ENCODE measurements at regions not wholly inside any gene's neighbourhood (a gene's known extent, or its start where the extent isn't known, plus 50 kb on each side); places are given as distances from the start of the nearest gene placed in this dataset.
"Not testable (repeated sequence)": the region's sequence is repeated elsewhere in the genome, so short reads cannot be mapped to it uniquely, and the experiment has no call there.

- Histone ChIP-seq H3K4me3 (no peak overlapping the region), H3K36me3 (ENCODE audit: low read depth) (no peaks in the 10 kb centered on the region), H3K9me3 (peaks cover 12% of the 10 kb centered on the region), H3K4me1 (ENCODE audit: low read depth) (no peaks in the 10 kb centered on the region)
- TF ChIP-seq CTCF (IDR thresholded peaks at IDR 0.05) = no peak
- no peak for ATAC-seq
- no peak for DNase-seq
- intact Hi-C loops (cut with DNase I, micrococcal nuclease) = no loop called here
These were observed 1679.4 kb downstream of the OTOL1 start for GRCh38 chr3:163175970-163176369.

GRCh38 chr3:163172513-163172912, 1675.9 kb downstream of the OTOL1 start:
- ATAC-seq; H3K4me1 ChIP-seq (ENCODE audit: low read depth); intact Hi-C loops (cut with DNase I, micrococcal nuclease); H3K4me3 ChIP-seq; H3K36me3 ChIP-seq (ENCODE audit: low read depth); DNase-seq: not testable (repeated sequence)
- H3K9me3 ChIP-seq = peaks cover 14% of the 10 kb centered on the region

GRCh38 chr3:163166197-163166596, 1669.6 kb downstream of the OTOL1 start:
- no peak for DNase-seq
- Histone ChIP-seq H3K9me3 (peaks cover 21% of the 10 kb centered on the region), H3K4me1 (ENCODE audit: low read depth) (no peaks in the 10 kb centered on the region), H3K4me3 (no peak overlapping the region), H3K36me3 (ENCODE audit: low read depth) (no peaks in the 10 kb centered on the region)
- ATAC-seq = no peak
- no peak for TF ChIP-seq CTCF (IDR thresholded peaks at IDR 0.05)
- intact Hi-C loops (cut with DNase I, micrococcal nuclease) = no loop called here

- TF ChIP-seq CTCF (IDR thresholded peaks at IDR 0.05) = no peak
- DNase-seq = no peak
- no peak for ATAC-seq
- Histone ChIP-seq H3K4me3 (no peak overlapping the region), H3K4me1 (ENCODE audit: low read depth) (no peaks in the 10 kb centered on the region), H3K9me3 (peaks cover 15% of the 10 kb centered on the region), H3K36me3 (ENCODE audit: low read depth) (no peaks in the 10 kb centered on the region)
- intact Hi-C loops (cut with DNase I, micrococcal nuclease) = no loop called here
These were observed 1662.7 kb downstream of the OTOL1 start for GRCh38 chr3:163159306-163159705.

GRCh38 chr3:163139600-163139999, 1643.0 kb downstream of the OTOL1 start:
- ATAC-seq = no peak
- Histone ChIP-seq H3K9me3 (peaks cover 11% of the 10 kb centered on the region), H3K4me3 (no peak overlapping the region), H3K36me3 (ENCODE audit: low read depth) (no peaks in the 10 kb centered on the region), H3K4me1 (ENCODE audit: low read depth) (no peaks in the 10 kb centered on the region)
- intact Hi-C loops (cut with DNase I, micrococcal nuclease) = no loop called here
- TF ChIP-seq CTCF (IDR thresholded peaks at IDR 0.05) = no peak
- no peak for DNase-seq

- ATAC-seq (no peak), DNase-seq (no peak)
- intact Hi-C loops (cut with DNase I, micrococcal nuclease) = no loop called here
- no peaks in the 10 kb centered on the region for H3K36me3 ChIP-seq (ENCODE audit: low read depth)
- H3K9me3 ChIP-seq = peaks cover 11% of the 10 kb centered on the region
- no peaks in the 10 kb centered on the region for H3K4me1 ChIP-seq (ENCODE audit: low read depth)
- no peak for TF ChIP-seq CTCF (IDR thresholded peaks at IDR 0.05)
- no peak overlapping the region for H3K4me3 ChIP-seq
These were observed 1641.7 kb downstream of the OTOL1 start for GRCh38 chr3:163138258-163138657.
